Activated CD8-positive, alpha-beta T cell treated with anti-CD3 and anti-CD28 coated beads, Interleukin-2, amount 10 ng/mL, durations not matched to agents 7 days and 5 days (primary cell): ENCODE measurements at regions not wholly inside any gene's neighbourhood (a gene's known extent, or its start where the extent isn't known, plus 50 kb on each side); places are given as distances from the start of the nearest gene placed in this dataset.

ENCODE experiments used
- ATAC-seq: fragments of 150-1000 bp; cut with Tn5 transposase; one replicate; pipeline ENCODE4 v1.10.0; 2021; ENCODE audit warnings: moderate library complexity
- CTCF ChIA-PET: fragments of 350-600 bp; sonication (Branson Sonifier 250); formaldehyde crosslinking; loops from one replicate; lab custom pipeline; 2021; ENCODE audit warnings: antibody characterized with exemption; lab: Charles Lee
- POLR2A ChIA-PET: fragments of 350-600 bp; sonication (Branson Sonifier 250); formaldehyde crosslinking; loops from one replicate; lab custom pipeline; 2021; ENCODE audit warnings: antibody characterized with exemption; lab: Charles Lee
- DNase-seq: peaks from one replicate; pipeline ENCODE4 v3.0.0-alpha.2; 2020
- H3K27ac Mint-ChIP-seq: one replicate; pipeline ENCODE4 v1.8.0; 2021; ENCODE audit warnings: mild to moderate bottlenecking, mixed read lengths
- H3K27me3 Mint-ChIP-seq: one replicate; pipeline ENCODE4 v1.8.0; 2021; ENCODE audit warnings: low read depth, mixed read lengths
- H3K36me3 Mint-ChIP-seq: one replicate; pipeline ENCODE4 v1.8.0; 2021; ENCODE audit warnings: low read depth, mixed read lengths
- H3K4me1 Mint-ChIP-seq: one replicate; pipeline ENCODE4 v1.8.0; 2021; ENCODE audit warnings: low read depth, mixed read lengths
- H3K4me3 Mint-ChIP-seq: one replicate; pipeline ENCODE4 v1.8.0; 2021; ENCODE audit warnings: mild to moderate bottlenecking, mixed read lengths
- H3K9me3 Mint-ChIP-seq: one replicate; pipeline ENCODE4 v1.8.0; 2022; ENCODE audit warnings: mixed read lengths; ENCODE audit not compliant: insufficient read depth

- H3K9me3 Mint-ChIP-seq: no peaks in the 10 kb centered on the region
- no peak overlapping the region for H3K27ac Mint-ChIP-seq
- ATAC-seq: no peak
- POLR2A ChIA-PET: no interaction called here
- peaks cover 4% of the 10 kb centered on the region for H3K27me3 Mint-ChIP-seq
- no peak for DNase-seq
- CTCF ChIA-PET: no interaction called here
- no peak overlapping the region for H3K4me3 Mint-ChIP-seq
- no peaks in the 10 kb centered on the region for H3K4me1 Mint-ChIP-seq
- no peaks in the 10 kb centered on the region for H3K36me3 Mint-ChIP-seq
These were observed 175.4 kb upstream of the SYT13 start for GRCh38 chr11:45461514-45461913.

GRCh38 chr11:45459491-45459890 lies 173.3 kb upstream of the SYT13 start:
- no peaks in the 10 kb centered on the region for H3K36me3 Mint-ChIP-seq
- DNase-seq: no peak
- no peak overlapping the region for H3K27ac Mint-ChIP-seq
- H3K4me1 Mint-ChIP-seq: no peaks in the 10 kb centered on the region
- H3K9me3 Mint-ChIP-seq: no peaks in the 10 kb centered on the region
- POLR2A ChIA-PET: no interaction called here
- peaks cover 6% of the 10 kb centered on the region for H3K27me3 Mint-ChIP-seq
- H3K4me3 Mint-ChIP-seq: no peak overlapping the region
- CTCF ChIA-PET: no interaction called here
- no peak for ATAC-seq

- no peak overlapping the region for H3K27ac Mint-ChIP-seq
- no peak overlapping the region for H3K4me3 Mint-ChIP-seq
- ChIA-PET POLR2A (no interaction called here), CTCF (no interaction called here)
- no peaks in the 10 kb centered on the region for H3K9me3 Mint-ChIP-seq
- ATAC-seq: no peak
- no peaks in the 10 kb centered on the region for H3K4me1 Mint-ChIP-seq
- H3K36me3 Mint-ChIP-seq: no peaks in the 10 kb centered on the region
- no peak for DNase-seq
- H3K27me3 Mint-ChIP-seq: peaks cover 6% of the 10 kb centered on the region
These were observed 172.1 kb upstream of the SYT13 start for GRCh38 chr11:45458269-45458668.

- CTCF ChIA-PET: no interaction called here
- ATAC-seq (no peak), DNase-seq (no peak)
- Mint-ChIP-seq H3K36me3 (no peaks in the 10 kb centered on the region), H3K27me3 (peaks cover 6% of the 10 kb centered on the region), H3K4me1 (no peaks in the 10 kb centered on the region), H3K27ac (no peak overlapping the region), H3K4me3 (no peak overlapping the region), H3K9me3 (no peaks in the 10 kb centered on the region)
- POLR2A ChIA-PET: no interaction called here
These were observed 171.5 kb upstream of the SYT13 start for GRCh38 chr11:45457649-45458048.

GRCh38 chr11:45456686-45457085 lies 170.5 kb upstream of the SYT13 start:
- Mint-ChIP-seq H3K9me3 (no peaks in the 10 kb centered on the region), H3K4me1 (no peaks in the 10 kb centered on the region), H3K4me3 (no peak overlapping the region), H3K27me3 (peaks cover 6% of the 10 kb centered on the region), H3K36me3 (no peaks in the 10 kb centered on the region), H3K27ac (no peak overlapping the region)
- ChIA-PET CTCF (no interaction called here), POLR2A (no interaction called here)
- DNase-seq: no peak
- no peak for ATAC-seq

- DNase-seq (no peak), ATAC-seq (no peak)
- Mint-ChIP-seq H3K36me3 (no peaks in the 10 kb centered on the region), H3K4me3 (no peak overlapping the region), H3K27ac (no peak overlapping the region), H3K9me3 (no peaks in the 10 kb centered on the region), H3K4me1 (no peaks in the 10 kb centered on the region), H3K27me3 (peaks cover 4% of the 10 kb centered on the region)
- CTCF ChIA-PET: no interaction called here
- POLR2A ChIA-PET: no interaction called here
These were observed 169.4 kb upstream of the SYT13 start for GRCh38 chr11:45455536-45455935.

GRCh38 chr11:45454917-45455401 lies 168.8 kb upstream of the SYT13 start:
- Mint-ChIP-seq H3K9me3 (no peaks in the 10 kb centered on the region), H3K27ac (no peak overlapping the region), H3K4me3 (no peak overlapping the region), H3K4me1 (no peaks in the 10 kb centered on the region), H3K27me3 (peaks cover 2% of the 10 kb centered on the region), H3K36me3 (no peaks in the 10 kb centered on the region)
- ChIA-PET CTCF (no interaction called here), POLR2A (no interaction called here)
- no peak for ATAC-seq
- no peak for DNase-seq

- Mint-ChIP-seq H3K9me3 (no peaks in the 10 kb centered on the region), H3K4me1 (no peaks in the 10 kb centered on the region), H3K4me3 (no peak overlapping the region), H3K27ac (no peak overlapping the region), H3K27me3 (peaks cover 2% of the 10 kb centered on the region), H3K36me3 (no peaks in the 10 kb centered on the region)
- ChIA-PET CTCF (no interaction called here), POLR2A (no interaction called here)
- ATAC-seq: no peak
- no peak for DNase-seq
These were observed 167.6 kb upstream of the SYT13 start for GRCh38 chr11:45453721-45454120.

GRCh38 chr11:45451766-45452440 lies 165.8 kb upstream of the SYT13 start:
- ATAC-seq: no peak
- no peaks in the 10 kb centered on the region for H3K36me3 Mint-ChIP-seq
- peaks cover 2% of the 10 kb centered on the region for H3K27me3 Mint-ChIP-seq
- no peak overlapping the region for H3K27ac Mint-ChIP-seq
- H3K4me3 Mint-ChIP-seq: no peak overlapping the region
- ChIA-PET POLR2A (interaction anchor here (0.6 kb wide), 1 partner anchor 34 kb away, joined by 3 read pairs; no protein-coding TSS in a partner anchor), CTCF (interaction anchor here (1.3 kb wide), 1 partner anchor 81 kb away, joined by 5 read pairs; no protein-coding TSS in a partner anchor)
- no peaks in the 10 kb centered on the region for H3K4me1 Mint-ChIP-seq
- no peaks in the 10 kb centered on the region for H3K9me3 Mint-ChIP-seq
- no peak for DNase-seq

GRCh38 chr11:45450189-45450588 lies 164.0 kb upstream of the SYT13 start:
- POLR2A ChIA-PET: no interaction called here
- Mint-ChIP-seq H3K9me3 (no peaks in the 10 kb centered on the region), H3K27ac (no peak overlapping the region), H3K36me3 (no peaks in the 10 kb centered on the region), H3K4me3 (no peak overlapping the region), H3K27me3 (no peaks in the 10 kb centered on the region), H3K4me1 (no peaks in the 10 kb centered on the region)
- CTCF ChIA-PET: no interaction called here
- ATAC-seq (no peak), DNase-seq (no peak)

GRCh38 chr11:45449036-45449601 lies 163.0 kb upstream of the SYT13 start:
- Mint-ChIP-seq H3K27ac (no peak overlapping the region), H3K4me3 (no peak overlapping the region), H3K36me3 (no peaks in the 10 kb centered on the region), H3K9me3 (no peaks in the 10 kb centered on the region), H3K4me1 (no peaks in the 10 kb centered on the region), H3K27me3 (no peaks in the 10 kb centered on the region)
- POLR2A ChIA-PET: no interaction called here
- DNase-seq (no peak), ATAC-seq (no peak)
- CTCF ChIA-PET: no interaction called here

- no peak for DNase-seq
- H3K4me1 Mint-ChIP-seq: no peaks in the 10 kb centered on the region
- CTCF ChIA-PET: interaction anchor here (0.8 kb wide), 1 partner anchor 77 kb away, joined by 3 read pairs; no protein-coding TSS in a partner anchor
- no peaks in the 10 kb centered on the region for H3K36me3 Mint-ChIP-seq
- no peak overlapping the region for H3K27ac Mint-ChIP-seq
- H3K27me3 Mint-ChIP-seq: no peaks in the 10 kb centered on the region
- H3K4me3 Mint-ChIP-seq: no peak overlapping the region
- no peaks in the 10 kb centered on the region for H3K9me3 Mint-ChIP-seq
- POLR2A ChIA-PET: no interaction called here
- ATAC-seq: no peak
These were observed 162.4 kb upstream of the SYT13 start for GRCh38 chr11:45448561-45448960.
